Prostate gland (tissue), 2 donors: ENCODE measurements at regions not wholly inside any gene's neighbourhood (a gene's known extent, or its start where the extent isn't known, plus 50 kb on each side); places are given as distances from the start of the nearest gene placed in this dataset.

Experiments
- DNase-seq: peaks from one replicate; pipeline ENCODE4 v3.0.0-alpha.2; 2019; ENCODE audit warnings: low spot score
- H3K27ac ChIP-seq, 2 donors: fragments of 200-600 bp; sonication (generic); 2 replicates each; pipeline ENCODE4 v1.5.1; 2017 to 2019
- H3K27me3 ChIP-seq: fragments of 200-600 bp; sonication (generic); replicated peaks from 2 replicates; pipeline ENCODE4 v1.5.1; 2019; ENCODE audit not compliant: insufficient read depth
- H3K36me3 ChIP-seq, 2 donors: fragments of 200-600 bp; sonication (generic); 1 replicate in 1 of 2; 2 replicates in 1 of 2; pipeline versions ENCODE4 v1.5.1 to v1.8.1; 2017 to 2019
- H3K4me1 ChIP-seq: fragments of 200-600 bp; sonication (generic); replicated peaks from 2 replicates; pipeline ENCODE4 v1.5.1; 2019
- H3K4me3 ChIP-seq, 2 donors: fragments of 200-600 bp; sonication (generic); 2 replicates each; pipeline ENCODE4 v1.5.1; 2017 to 2019
- H3K9me3 ChIP-seq: fragments of 200-600 bp; sonication (generic); 2 replicates; pipeline ENCODE4 v1.5.1; 2017
- CTCF ChIP-seq, 4 experiments: fragments of 200-600 bp in 2 of 4; fragments of 450-650 bp in 2 of 4; sonication (generic) in 2 of 4; IDR thresholded peaks; 1 replicate in 3 of 4; 2 replicates in 1 of 4; pipeline ENCODE4 v1.5.1; 2016 to 2019; ENCODE audit warnings: antibody characterized with exemption in 4 of 4, mild to moderate bottlenecking in 2 of 4, moderate library complexity in 2 of 4
- POLR2A ChIP-seq: fragments of 450-650 bp; IDR thresholded peaks from one replicate; pipeline ENCODE4 v1.6.1; 2016; ENCODE audit warnings: antibody characterized with exemption, mild to moderate bottlenecking
- POLR2AphosphoS5 ChIP-seq: sonication (generic); formaldehyde crosslinking; IDR thresholded peaks from one replicate; pipeline ENCODE4 v1.6.1; 2017; ENCODE audit warnings: antibody characterized with exemption
- WGBS: methylation state at CpG from one replicate; pipeline ENCODE4 v1.1.5; 2018; 5-methylcytosine and 5-hydroxymethylcytosine counted together
- intact Hi-C: fragments of 100-400 bp; cut with DNase I; formaldehyde crosslinking; loops from one replicate; pipeline ENCODE4 v1.14.2; 2022

GRCh38 chr1:214220891-214221290 lies 60.1 kb upstream of the SMYD2 start:
- Histone ChIP-seq H3K4me1 (no peaks in the 10 kb centered on the region), H3K4me3 (no peak overlapping the region), H3K27me3 (no peaks in the 10 kb centered on the region), H3K36me3 (no peaks in the 10 kb centered on the region), H3K27ac (no peak overlapping the region), H3K9me3 (no peaks in the 10 kb centered on the region)
- no peak for TF ChIP-seq POLR2AphosphoS5
- TF ChIP-seq CTCF (IDR thresholded peaks at IDR 0.05): no peak
- no peak for TF ChIP-seq POLR2A
- no peak for DNase-seq
- 92% methylated on average over 5 of the region's 5 CpGs for WGBS
- intact Hi-C loops: no loop called here

DNA sequence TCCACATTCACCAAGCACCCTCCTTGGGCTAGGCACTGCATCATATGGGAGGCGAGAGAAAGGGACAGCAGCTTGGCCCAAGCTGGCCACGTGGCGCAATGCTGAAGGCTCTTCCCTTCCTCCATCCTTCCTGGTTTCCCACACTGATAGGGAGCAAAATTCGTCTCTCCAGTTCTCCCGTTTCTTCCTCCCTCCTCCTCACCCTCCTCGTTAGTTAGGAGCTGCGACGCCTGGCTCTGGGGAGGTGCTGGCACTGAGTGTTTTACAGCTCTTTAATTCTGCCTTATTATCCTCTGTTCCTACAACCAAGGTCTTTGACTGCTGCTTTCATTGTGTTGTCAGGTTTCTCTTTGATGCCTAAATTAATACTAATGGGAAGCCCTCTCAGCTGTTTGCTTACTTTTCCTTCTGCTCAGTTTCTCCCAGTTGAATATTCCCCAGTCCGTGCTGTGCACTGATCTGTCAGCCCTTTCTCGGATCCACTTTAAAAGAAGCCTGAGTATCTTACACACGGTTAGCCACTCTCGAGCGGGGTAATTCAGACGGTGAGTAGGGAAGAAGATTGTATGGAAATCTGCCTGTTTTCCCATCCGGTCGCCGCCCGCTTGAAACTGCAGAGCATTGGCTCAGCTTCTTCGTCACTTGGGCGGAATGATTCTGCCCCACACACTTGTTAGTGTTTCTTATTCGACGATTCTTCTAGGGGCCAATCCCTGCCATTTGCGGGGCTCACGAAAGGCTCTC lies 56.2 kb upstream of the SMYD2 start:
- 12% methylated on average over 24 of the region's 24 CpGs for WGBS
- Histone ChIP-seq H3K36me3 (no peaks in the 10 kb centered on the region), H3K9me3 (no peaks in the 10 kb centered on the region), H3K4me1 (no peaks in the 10 kb centered on the region), H3K4me3 (no peak overlapping the region), H3K27ac (no peak overlapping the region), H3K27me3 (no peaks in the 10 kb centered on the region)
- intact Hi-C loops: no loop called here
- DNase-seq: no peak
- no peak for TF ChIP-seq POLR2AphosphoS5
- no peak for TF ChIP-seq POLR2A
- no peak for TF ChIP-seq CTCF (IDR thresholded peaks at IDR 0.05)

DNA sequence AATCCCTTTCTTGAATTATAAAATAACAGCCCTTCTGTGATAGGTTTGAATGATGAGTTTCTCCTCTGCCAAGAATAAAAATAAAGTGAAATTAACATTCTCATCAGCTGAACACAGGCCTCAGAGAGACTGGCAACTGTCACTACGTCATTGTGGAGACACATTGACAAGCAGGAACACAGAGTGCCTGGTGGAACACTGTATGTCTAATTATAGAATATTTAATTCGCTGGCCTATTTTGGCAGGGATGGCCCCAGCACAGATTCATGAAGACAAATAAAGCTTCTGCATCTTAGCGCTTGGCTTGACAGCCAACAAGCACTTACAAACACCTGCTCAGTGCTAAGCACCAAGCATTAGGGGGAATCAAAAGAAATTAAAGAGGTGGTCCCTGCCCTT lies 52.0 kb upstream of the SMYD2 start:
- H3K9me3 ChIP-seq: no peaks in the 10 kb centered on the region
- DNase-seq: no peak
- no peak overlapping the region for H3K4me3 ChIP-seq
- no peaks in the 10 kb centered on the region for H3K27me3 ChIP-seq
- no peaks in the 10 kb centered on the region for H3K36me3 ChIP-seq
- intact Hi-C loops: no loop called here
- no peak for TF ChIP-seq CTCF (IDR thresholded peaks at IDR 0.05)
- no peaks in the 10 kb centered on the region for H3K4me1 ChIP-seq
- WGBS: 67% methylated on average over 3 of the region's 3 CpGs
- no peak overlapping the region for H3K27ac ChIP-seq

GRCh38 chr1:214229736-214230135 lies 51.2 kb upstream of the SMYD2 start:
- Histone ChIP-seq H3K27me3 (no peaks in the 10 kb centered on the region), H3K9me3 (no peaks in the 10 kb centered on the region), H3K27ac (no peak overlapping the region), H3K4me3 (no peak overlapping the region), H3K36me3 (no peaks in the 10 kb centered on the region), H3K4me1 (no peaks in the 10 kb centered on the region)
- TF ChIP-seq POLR2AphosphoS5 (no peak), CTCF (IDR thresholded peaks at IDR 0.05) (no peak), POLR2A (no peak)
- 94% methylated on average over 4 of the region's 4 CpGs for WGBS
- DNase-seq: no peak
- intact Hi-C loops: no loop called here
